ENCODE measurements at regions not wholly inside any gene's neighbourhood (a gene's known extent, or its start where the extent isn't known, plus 50 kb on each side); places are given as distances from the start of the nearest gene placed in this dataset.

DNA sequence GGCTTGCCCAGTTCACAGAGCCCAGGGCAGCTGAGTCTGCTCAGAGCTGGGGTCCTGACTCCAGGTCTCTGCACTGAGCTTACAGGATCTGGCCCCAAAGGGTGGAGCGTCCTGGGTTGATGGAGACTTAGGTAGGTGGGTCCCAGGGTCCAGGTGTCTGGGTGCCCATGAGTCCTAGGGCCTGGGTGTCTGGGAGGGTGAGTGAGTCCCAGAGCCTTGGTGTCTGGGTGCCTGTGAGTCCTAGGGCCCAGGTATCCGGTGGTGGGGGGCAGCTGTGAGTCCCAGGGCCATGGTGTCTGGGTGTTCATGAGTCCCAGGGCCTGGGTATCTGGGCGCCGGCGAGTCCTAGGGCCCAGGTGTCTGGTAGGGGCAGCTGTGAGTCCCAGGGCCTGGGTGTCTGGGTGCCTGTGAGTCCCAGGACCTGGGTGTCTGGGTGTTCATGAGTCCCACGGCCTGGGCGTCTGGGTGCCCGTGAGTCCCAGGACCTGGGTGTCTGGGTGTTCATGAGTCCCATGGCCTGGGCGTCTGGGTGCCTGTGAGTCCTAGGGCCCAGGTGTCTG is 1505.6 kb downstream of the BRD1 start (continued):
- TF ChIP-seq EZH2 (IDR thresholded peaks at IDR 0.05; ENCODE audit: low read depth, unreplicated experiment) (no peak), JUNB (IDR thresholded peaks at IDR 0.05; ENCODE audit: unreplicated experiment) (no peak), CREB1 (CRISPR knock-in tag; IDR thresholded peaks at IDR 0.05; ENCODE audit: low read depth) (no peak), ZNF331 (CRISPR knock-in tag; IDR thresholded peaks at IDR 0.05; ENCODE audit: low read depth) (no peak), EZH2phosphoT487 (IDR thresholded peaks at IDR 0.05; ENCODE audit: unreplicated experiment) (no peak)

DNA sequence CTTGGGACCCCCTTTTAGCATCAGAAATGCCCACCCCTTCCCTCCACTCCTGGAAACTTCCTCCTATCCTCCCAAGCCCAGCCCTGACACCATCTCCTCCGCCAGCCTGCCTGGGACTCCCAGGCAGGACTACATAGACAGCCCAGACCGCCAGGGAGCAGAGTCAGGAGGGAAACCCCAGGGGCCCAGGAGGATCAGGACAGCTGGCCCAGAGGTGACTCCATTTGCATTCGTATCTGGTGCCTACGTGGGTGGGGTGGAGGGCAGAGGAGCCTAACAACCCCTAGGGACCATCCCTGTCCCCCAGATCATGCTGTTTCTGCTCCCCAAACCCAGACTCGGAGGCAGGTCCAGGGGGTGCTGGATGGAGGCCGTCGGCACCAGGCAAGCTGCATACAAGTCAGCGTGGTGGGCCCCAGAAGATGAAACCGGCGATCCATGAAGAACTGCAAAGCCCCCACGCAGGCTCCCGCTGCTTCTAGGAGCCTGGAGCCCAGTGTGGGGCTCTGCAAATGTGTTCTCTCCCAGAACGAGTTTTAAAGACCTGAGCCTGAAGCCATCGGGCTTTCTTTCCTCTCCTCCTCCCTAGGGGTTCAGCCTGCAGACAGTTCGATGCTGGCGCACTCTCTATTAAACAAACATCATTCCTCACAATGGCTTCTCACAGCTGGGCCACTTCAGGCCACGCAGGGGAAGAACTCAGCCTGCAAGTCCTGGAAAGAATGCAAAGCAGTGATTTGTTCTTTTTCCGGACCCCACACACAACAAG is 1506.8 kb downstream of the BRD1 start:
- DNase-seq (ENCODE audit: low spot score) (no peak), ATAC-seq (peak; percentile 71)
- H3K27ac ChIP-seq (ENCODE audit: low read depth) = no peak overlapping the region
- H3F3A ChIP-seq (replicated peaks; ENCODE audit: low read depth) = no peaks in the 10 kb centered on the region
- peaks cover 5% of the 10 kb centered on the region for H3K27me3 Mint-ChIP-seq (ENCODE audit: insufficient read depth, low read depth, poor library complexity)
- no peak overlapping the region for H3K4me3 Mint-ChIP-seq
- H2AFZ ChIP-seq = no peak overlapping the region
- H4K20me1 ChIP-seq (replicated peaks; ENCODE audit: insufficient read depth) = no peaks in the 10 kb centered on the region
- no peaks in the 10 kb centered on the region for H3K79me2 ChIP-seq (replicated peaks; ENCODE audit: insufficient read depth)
- peaks cover 20% of the 10 kb centered on the region for H3K9me3 Mint-ChIP-seq
- H3K9me2 ChIP-seq (ENCODE audit: insufficient read depth) = no peaks in the 10 kb centered on the region
- peaks cover 7% of the 10 kb centered on the region; the same call in 1 of the 3 replicates for H3K36me3 Mint-ChIP-seq (ENCODE audit: low read depth)
- no peak overlapping the region for H3K4me2 ChIP-seq
- no peak for TF ChIP-seq POLR2AphosphoS5 (IDR thresholded peaks at IDR 0.05; ENCODE audit: low read depth)
- no peak for TF ChIP-seq ZNF114 (CRISPR knock-in tag; IDR thresholded peaks at IDR 0.05)
- TF ChIP-seq, protein P1, sequence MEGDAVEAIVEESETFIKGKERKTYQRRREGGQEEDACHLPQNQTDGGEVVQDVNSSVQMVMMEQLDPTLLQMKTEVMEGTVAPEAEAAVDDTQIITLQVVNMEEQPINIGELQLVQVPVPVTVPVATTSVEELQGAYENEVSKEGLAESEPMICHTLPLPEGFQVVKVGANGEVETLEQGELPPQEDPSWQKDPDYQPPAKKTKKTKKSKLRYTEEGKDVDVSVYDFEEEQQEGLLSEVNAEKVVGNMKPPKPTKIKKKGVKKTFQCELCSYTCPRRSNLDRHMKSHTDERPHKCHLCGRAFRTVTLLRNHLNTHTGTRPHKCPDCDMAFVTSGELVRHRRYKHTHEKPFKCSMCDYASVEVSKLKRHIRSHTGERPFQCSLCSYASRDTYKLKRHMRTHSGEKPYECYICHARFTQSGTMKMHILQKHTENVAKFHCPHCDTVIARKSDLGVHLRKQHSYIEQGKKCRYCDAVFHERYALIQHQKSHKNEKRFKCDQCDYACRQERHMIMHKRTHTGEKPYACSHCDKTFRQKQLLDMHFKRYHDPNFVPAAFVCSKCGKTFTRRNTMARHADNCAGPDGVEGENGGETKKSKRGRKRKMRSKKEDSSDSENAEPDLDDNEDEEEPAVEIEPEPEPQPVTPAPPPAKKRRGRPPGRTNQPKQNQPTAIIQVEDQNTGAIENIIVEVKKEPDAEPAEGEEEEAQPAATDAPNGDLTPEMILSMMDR (conservative IDR thresholded peaks at IDR 0.05; ENCODE audit: low read depth in 2 of 2) = no peak
- no peak for TF ChIP-seq JUNB (IDR thresholded peaks at IDR 0.05; ENCODE audit: unreplicated experiment)
- no peak for TF ChIP-seq ZNF331 (CRISPR knock-in tag; IDR thresholded peaks at IDR 0.05; ENCODE audit: low read depth)
- TF ChIP-seq, protein P2, sequence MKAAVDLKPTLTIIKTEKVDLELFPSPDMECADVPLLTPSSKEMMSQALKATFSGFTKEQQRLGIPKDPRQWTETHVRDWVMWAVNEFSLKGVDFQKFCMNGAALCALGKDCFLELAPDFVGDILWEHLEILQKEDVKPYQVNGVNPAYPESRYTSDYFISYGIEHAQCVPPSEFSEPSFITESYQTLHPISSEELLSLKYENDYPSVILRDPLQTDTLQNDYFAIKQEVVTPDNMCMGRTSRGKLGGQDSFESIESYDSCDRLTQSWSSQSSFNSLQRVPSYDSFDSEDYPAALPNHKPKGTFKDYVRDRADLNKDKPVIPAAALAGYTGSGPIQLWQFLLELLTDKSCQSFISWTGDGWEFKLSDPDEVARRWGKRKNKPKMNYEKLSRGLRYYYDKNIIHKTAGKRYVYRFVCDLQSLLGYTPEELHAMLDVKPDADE (IDR thresholded peaks at IDR 0.05) = no peak
- no peak for TF ChIP-seq CREB1 (CRISPR knock-in tag; IDR thresholded peaks at IDR 0.05; ENCODE audit: low read depth)
- TF ChIP-seq EZH2 (IDR thresholded peaks at IDR 0.05; ENCODE audit: low read depth, unreplicated experiment) = no peak
- no peak for TF ChIP-seq NANOG (IDR thresholded peaks at IDR 0.05; ENCODE audit: borderline replicate concordance)
- H3K27ac Mint-ChIP-seq = no peak overlapping the region
- H3K4me1 ChIP-seq (ENCODE audit: insufficient read depth) = no peaks in the 10 kb centered on the region
- peaks cover 8% of the 10 kb centered on the region for H3K4me1 Mint-ChIP-seq
- H3K4me3 ChIP-seq = no peak overlapping the region
- H3K27me3 ChIP-seq (ENCODE audit: insufficient read depth) = no peaks in the 10 kb centered on the region
- H3K36me3 ChIP-seq (ENCODE audit: insufficient read depth) = no peaks in the 10 kb centered on the region

Measured in GM23338 (cell line).